ENCODE measurements at regions not wholly inside any gene's neighbourhood (a gene's known extent, or its start where the extent isn't known, plus 50 kb on each side); places are given as distances from the start of the nearest gene placed in this dataset.

DNA sequence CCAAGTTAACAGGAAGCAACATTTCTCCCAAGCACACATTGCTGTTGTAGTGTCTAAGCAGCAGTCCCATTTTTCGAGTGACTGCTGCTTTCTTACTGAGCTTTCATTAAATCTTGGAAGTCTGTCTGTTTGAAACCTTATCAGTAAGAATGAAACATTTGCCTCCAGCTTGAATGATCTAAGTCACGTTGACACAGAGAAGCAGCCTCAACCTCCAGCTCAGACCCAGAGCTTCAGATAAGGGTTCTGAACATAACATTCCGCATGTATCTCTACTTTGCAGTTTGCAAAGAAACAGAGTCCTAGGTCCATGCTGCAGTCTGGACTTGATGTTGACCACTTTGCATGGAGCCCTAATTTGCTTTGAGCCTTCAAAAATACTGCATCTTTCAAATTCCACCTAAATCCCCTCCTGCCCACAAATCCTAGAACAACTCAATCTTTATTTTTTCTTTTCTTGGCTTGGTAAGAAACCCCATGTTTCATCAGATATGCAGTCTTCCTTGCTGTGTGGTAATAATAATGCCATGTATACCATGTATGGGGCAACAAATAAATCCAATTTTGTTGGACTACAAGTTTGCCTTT is 698.7 kb upstream of the IGFBP3 start:
- H3K4me1 ChIP-seq = no peaks in the 10 kb centered on the region
- TF ChIP-seq, protein P1, sequence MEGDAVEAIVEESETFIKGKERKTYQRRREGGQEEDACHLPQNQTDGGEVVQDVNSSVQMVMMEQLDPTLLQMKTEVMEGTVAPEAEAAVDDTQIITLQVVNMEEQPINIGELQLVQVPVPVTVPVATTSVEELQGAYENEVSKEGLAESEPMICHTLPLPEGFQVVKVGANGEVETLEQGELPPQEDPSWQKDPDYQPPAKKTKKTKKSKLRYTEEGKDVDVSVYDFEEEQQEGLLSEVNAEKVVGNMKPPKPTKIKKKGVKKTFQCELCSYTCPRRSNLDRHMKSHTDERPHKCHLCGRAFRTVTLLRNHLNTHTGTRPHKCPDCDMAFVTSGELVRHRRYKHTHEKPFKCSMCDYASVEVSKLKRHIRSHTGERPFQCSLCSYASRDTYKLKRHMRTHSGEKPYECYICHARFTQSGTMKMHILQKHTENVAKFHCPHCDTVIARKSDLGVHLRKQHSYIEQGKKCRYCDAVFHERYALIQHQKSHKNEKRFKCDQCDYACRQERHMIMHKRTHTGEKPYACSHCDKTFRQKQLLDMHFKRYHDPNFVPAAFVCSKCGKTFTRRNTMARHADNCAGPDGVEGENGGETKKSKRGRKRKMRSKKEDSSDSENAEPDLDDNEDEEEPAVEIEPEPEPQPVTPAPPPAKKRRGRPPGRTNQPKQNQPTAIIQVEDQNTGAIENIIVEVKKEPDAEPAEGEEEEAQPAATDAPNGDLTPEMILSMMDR (IDR thresholded peaks at IDR 0.05; ENCODE audit: low read depth, low read length) = no peak
- H3K4me3 ChIP-seq (ENCODE audit: low read depth, low read length) = no peak overlapping the region

GRCh38 chr7:46616636-46617035 is 695.6 kb upstream of the IGFBP3 start:
- TF ChIP-seq, protein P1 (IDR thresholded peaks at IDR 0.05; ENCODE audit: low read depth, low read length) = no peak
- Histone ChIP-seq H3K4me1 (peaks cover 8% of the 10 kb centered on the region), H3K4me3 (ENCODE audit: low read depth, low read length) (no peak overlapping the region), H3K27me3 (no peaks in the 10 kb centered on the region), H3K9me3 (no peaks in the 10 kb centered on the region), H3K36me3 (no peaks in the 10 kb centered on the region)
- DNase-seq = no peak

More for the DNA sequence above, 698.7 kb upstream of the IGFBP3 start:
- Histone ChIP-seq H3K27me3 (no peaks in the 10 kb centered on the region), H3K9me3 (no peaks in the 10 kb centered on the region), H3K36me3 (no peaks in the 10 kb centered on the region)
- no peak for DNase-seq

- H3K4me3 ChIP-seq (ENCODE audit: low read depth, low read length) = no peak overlapping the region
- H3K4me1 ChIP-seq = peaks cover 8% of the 10 kb centered on the region
- TF ChIP-seq, protein P1 (IDR thresholded peaks at IDR 0.05; ENCODE audit: low read depth, low read length) = no peak
- DNase-seq = no peak
- H3K9me3 ChIP-seq = no peaks in the 10 kb centered on the region
- no peaks in the 10 kb centered on the region for H3K36me3 ChIP-seq
- no peaks in the 10 kb centered on the region for H3K27me3 ChIP-seq
These were observed 692.5 kb upstream of the IGFBP3 start for GRCh38 chr7:46613551-46613950.

DNA sequence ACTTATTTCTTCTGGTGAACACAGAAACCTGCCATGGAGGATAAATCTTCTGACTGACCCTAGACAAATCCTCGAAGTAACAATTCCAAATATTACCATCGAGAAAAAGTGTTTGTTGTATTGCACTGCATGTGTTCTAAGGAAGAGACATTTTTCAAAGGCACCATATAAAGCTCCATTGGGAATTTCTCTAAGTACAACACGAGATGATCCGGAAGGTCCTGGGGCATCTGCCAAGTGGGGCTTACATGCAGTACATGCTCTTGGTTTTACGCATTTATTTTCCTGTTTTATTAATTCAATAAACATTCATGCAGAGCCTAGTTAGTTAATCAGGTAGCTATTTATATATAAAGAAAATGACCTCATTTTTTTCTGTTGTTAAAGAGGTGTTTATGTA is 692.0 kb upstream of the IGFBP3 start:
- Histone ChIP-seq H3K27me3 (no peaks in the 10 kb centered on the region), H3K4me1 (peaks cover 8% of the 10 kb centered on the region), H3K9me3 (no peaks in the 10 kb centered on the region), H3K36me3 (no peaks in the 10 kb centered on the region), H3K4me3 (ENCODE audit: low read depth, low read length) (no peak overlapping the region)
- DNase-seq = no peak
- TF ChIP-seq, protein P1 (IDR thresholded peaks at IDR 0.05; ENCODE audit: low read depth, low read length) = no peak

DNA sequence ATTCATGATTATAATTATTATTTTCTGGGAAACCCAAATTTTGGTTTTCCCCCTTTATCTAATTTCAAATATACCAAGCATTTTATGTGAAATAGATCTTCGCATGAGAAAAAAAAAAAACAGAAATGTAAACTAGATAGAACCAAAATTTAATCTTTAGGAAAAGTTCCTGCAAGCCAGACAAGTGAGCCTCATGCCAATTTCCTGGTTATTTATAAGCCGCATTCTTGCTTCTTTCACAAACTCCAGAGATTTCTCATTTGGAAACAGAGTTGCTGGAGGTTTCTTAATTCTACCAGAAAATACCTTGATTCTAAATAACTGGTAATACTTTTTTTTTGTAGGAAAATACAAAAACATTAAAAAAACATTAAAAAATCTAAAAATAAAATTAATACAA is 690.4 kb upstream of the IGFBP3 start:
- TF ChIP-seq, protein P1 (IDR thresholded peaks at IDR 0.05; ENCODE audit: low read depth, low read length) = no peak
- H3K36me3 ChIP-seq = no peaks in the 10 kb centered on the region
- DNase-seq = no peak
- no peaks in the 10 kb centered on the region for H3K9me3 ChIP-seq
- H3K27me3 ChIP-seq = no peaks in the 10 kb centered on the region
- no peak overlapping the region for H3K4me3 ChIP-seq (ENCODE audit: low read depth, low read length)
- H3K4me1 ChIP-seq = peaks cover 11% of the 10 kb centered on the region

DNA sequence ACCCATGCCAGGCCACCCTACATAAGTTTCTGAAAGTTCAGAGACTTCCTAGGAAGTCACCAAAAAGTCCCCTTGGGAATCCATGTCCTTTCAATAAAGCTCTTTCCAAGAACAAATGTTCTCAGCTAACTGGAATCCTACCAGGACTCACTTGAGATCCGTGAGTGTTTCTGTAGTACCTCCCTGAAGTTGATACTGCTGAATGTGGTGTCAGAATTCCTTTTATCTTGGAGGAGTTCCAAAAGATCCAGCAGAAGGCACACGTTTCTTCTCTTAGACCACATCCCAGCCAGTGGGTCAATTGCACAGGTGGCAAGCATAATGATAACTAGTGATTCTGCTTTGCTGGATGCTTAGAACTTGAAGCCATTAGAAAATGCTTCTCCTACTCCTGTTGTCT is 689.7 kb upstream of the IGFBP3 start:
- DNase-seq = no peak
- H3K4me3 ChIP-seq (ENCODE audit: low read depth, low read length) = no peak overlapping the region
- peaks cover 11% of the 10 kb centered on the region for H3K4me1 ChIP-seq
- H3K9me3 ChIP-seq = no peaks in the 10 kb centered on the region
- no peaks in the 10 kb centered on the region for H3K36me3 ChIP-seq
- TF ChIP-seq, protein P1 (IDR thresholded peaks at IDR 0.05; ENCODE audit: low read depth, low read length) = no peak
- H3K27me3 ChIP-seq = no peaks in the 10 kb centered on the region

Measured in BE2C (cell line).